A673 (cell line): ENCODE measurements at regions not wholly inside any gene's neighbourhood (a gene's known extent, or its start where the extent isn't known, plus 50 kb on each side); places are given as distances from the start of the nearest gene placed in this dataset.

ENCODE experiments used
- BruUV-seq: library from RNA; stranded (reverse); fragments of 400-500 nt; replicated peaks from 2 replicates; lab custom pipeline; 2021; lab: Mats Ljungman, UMichigan
- CTCF ChIA-PET: fragments of 300-600 bp; sonication (Branson Sonifier 250); formaldehyde crosslinking; loops from one replicate; lab custom pipeline; 2022; ENCODE audit warnings: antibody characterized with exemption; lab: Charles Lee
- POLR2A ChIA-PET: fragments of 300-600 bp; sonication (Branson Sonifier 250); formaldehyde crosslinking; loops from one replicate; lab custom pipeline; 2022; ENCODE audit warnings: antibody characterized with exemption; ENCODE audit not compliant: low non-redundant PET; lab: Charles Lee
- DNase-seq: peaks from one replicate; pipeline ENCODE4 v3.0.0-alpha.2; 2015; ENCODE audit warnings: low spot score
- H3K27ac ChIP-seq: fragments of 200-600 bp; sonication (generic); 2 replicates; pipeline ENCODE4 v1.5.1; 2016; ENCODE audit warnings: mixed run types, low read depth, mild to moderate bottlenecking, mixed read lengths, antibody characterized with exemption, low read length; ENCODE audit not compliant: poor library complexity, severe bottlenecking
- H3K27me3 ChIP-seq: fragments of 200-600 bp; sonication (generic); replicated peaks from 2 replicates; pipeline ENCODE4 v1.6.1; 2017; ENCODE audit warnings: mixed run types, low read depth, mild to moderate bottlenecking, mixed read lengths, antibody characterized with exemption, low read length; ENCODE audit not compliant: insufficient read depth, poor library complexity
- H3K36me3 ChIP-seq: fragments of 200-600 bp; sonication (generic); 2 replicates; pipeline ENCODE4 v1.6.1; 2016; ENCODE audit warnings: mixed run types, mild to moderate bottlenecking, mixed read lengths, antibody characterized with exemption, low read length; ENCODE audit not compliant: insufficient read depth, poor library complexity, severe bottlenecking
- H3K4me1 ChIP-seq: fragments of 200-600 bp; sonication (generic); 2 replicates; pipeline ENCODE4 v1.6.1; 2017; ENCODE audit warnings: mixed run types, mild to moderate bottlenecking, mixed read lengths, antibody characterized with exemption, low read length; ENCODE audit not compliant: insufficient read depth, poor library complexity, severe bottlenecking
- H3K4me3 ChIP-seq: fragments of 200-600 bp; sonication (generic); 2 replicates; pipeline ENCODE4 v1.5.1; 2016; ENCODE audit warnings: low read depth, mixed run types, mild to moderate bottlenecking, mixed read lengths, low read length; ENCODE audit not compliant: poor library complexity, severe bottlenecking
- H3K9me3 ChIP-seq: fragments of 200-600 bp; sonication (generic); 2 replicates; pipeline ENCODE4 v1.6.1; 2016; ENCODE audit warnings: mixed run types, low read depth, mild to moderate bottlenecking, mixed read lengths, antibody characterized with exemption, low read length; ENCODE audit not compliant: poor library complexity, severe bottlenecking
- EZH2 ChIP-seq: fragments of 200-600 bp; sonication (generic); IDR thresholded peaks from 2 replicates; pipeline ENCODE4 v1.6.1; 2017; ENCODE audit warnings: borderline replicate concordance, low read depth, mild to moderate bottlenecking, mixed read lengths, antibody characterized with exemption, low read length; ENCODE audit not compliant: poor library complexity, severe bottlenecking
- intact Hi-C: fragments of 100-400 bp; cut with micrococcal nuclease; formaldehyde crosslinking; loops from one replicate; pipeline ENCODE4 v1.10.0; 2022; ENCODE audit not compliant: unreplicated experiment
- TF ChIP-seq, protein P1 (sequence below): fragments of 300-800, 200-600 bp; sonication (generic); conservative IDR thresholded peaks from 2 replicates; pipeline ENCODE4 v1.5.1; 2017; ENCODE audit warnings: low read depth, mild to moderate bottlenecking, antibody characterized with exemption, low read length, moderate library complexity, mixed read lengths

DNA sequence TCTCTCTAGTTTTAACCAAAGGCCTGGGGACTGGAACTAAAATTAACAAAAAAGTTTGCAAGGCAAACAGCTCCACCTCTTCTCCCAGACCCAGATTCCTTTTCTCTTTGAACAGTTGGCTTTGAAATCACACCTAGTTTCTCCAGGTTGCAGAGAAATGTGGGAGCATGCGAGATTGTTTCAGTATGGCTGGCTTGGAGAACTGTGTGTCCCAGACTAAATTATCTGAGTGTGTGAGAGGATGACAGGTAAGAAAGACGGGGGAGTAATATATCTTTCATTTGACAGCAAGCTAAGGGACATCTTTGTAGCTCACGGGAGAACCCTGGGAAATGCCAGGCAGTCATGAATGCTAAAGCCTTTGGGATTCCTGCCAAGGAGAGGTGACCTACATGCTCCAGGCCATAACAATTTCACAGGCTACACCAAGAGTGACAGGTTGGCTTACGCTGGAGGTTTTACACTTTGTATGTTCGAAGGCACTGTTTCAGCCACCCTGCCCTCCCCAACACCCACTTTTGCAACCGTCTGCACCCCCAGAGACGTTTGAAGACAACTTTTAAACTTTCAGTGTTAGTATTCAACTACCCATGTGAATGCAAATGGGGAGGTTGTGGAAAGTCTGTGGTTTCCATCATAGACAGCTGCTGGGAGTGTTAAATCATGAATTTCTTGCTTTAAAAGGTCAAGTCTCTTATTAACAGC is 109.3 kb upstream of the SNX19 start:
- no peak overlapping the region for H3K27ac ChIP-seq
- no peak for TF ChIP-seq EZH2
- TF ChIP-seq, protein P1, sequence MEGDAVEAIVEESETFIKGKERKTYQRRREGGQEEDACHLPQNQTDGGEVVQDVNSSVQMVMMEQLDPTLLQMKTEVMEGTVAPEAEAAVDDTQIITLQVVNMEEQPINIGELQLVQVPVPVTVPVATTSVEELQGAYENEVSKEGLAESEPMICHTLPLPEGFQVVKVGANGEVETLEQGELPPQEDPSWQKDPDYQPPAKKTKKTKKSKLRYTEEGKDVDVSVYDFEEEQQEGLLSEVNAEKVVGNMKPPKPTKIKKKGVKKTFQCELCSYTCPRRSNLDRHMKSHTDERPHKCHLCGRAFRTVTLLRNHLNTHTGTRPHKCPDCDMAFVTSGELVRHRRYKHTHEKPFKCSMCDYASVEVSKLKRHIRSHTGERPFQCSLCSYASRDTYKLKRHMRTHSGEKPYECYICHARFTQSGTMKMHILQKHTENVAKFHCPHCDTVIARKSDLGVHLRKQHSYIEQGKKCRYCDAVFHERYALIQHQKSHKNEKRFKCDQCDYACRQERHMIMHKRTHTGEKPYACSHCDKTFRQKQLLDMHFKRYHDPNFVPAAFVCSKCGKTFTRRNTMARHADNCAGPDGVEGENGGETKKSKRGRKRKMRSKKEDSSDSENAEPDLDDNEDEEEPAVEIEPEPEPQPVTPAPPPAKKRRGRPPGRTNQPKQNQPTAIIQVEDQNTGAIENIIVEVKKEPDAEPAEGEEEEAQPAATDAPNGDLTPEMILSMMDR = no peak
- H3K36me3 ChIP-seq = no peaks in the 10 kb centered on the region
- intact Hi-C loops = no loop called here
- no peaks in the 10 kb centered on the region for H3K4me1 ChIP-seq
- no peaks in the 10 kb centered on the region for H3K9me3 ChIP-seq
- no TSS peak for BruUV-seq
- no peak overlapping the region for H3K4me3 ChIP-seq
- CTCF ChIA-PET = no interaction called here
- peaks cover 31% of the 10 kb centered on the region for H3K27me3 ChIP-seq
- DNase-seq = no peak
- POLR2A ChIA-PET = no interaction called here

DNA sequence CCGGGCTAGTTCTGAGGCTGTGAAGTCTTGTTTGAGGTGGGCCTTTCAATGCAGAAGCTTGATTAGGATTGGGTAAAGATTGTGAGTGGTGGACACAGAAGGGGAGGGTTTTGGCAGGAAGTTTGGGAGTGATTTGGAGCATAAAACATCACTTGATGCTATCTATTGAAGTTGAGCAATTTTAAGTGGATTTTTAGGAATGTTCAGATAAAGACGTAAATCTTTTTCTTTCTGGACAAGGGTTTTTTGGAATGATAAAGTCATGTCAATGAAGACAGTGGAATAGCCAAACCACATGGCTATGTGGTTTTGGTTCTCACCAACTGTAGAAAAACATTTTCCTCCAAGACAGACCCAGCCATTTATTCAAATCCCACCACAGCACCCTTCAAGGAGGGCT is 111.2 kb upstream of the SNX19 start:
- BruUV-seq = no TSS peak
- intact Hi-C loops = no loop called here
- H3K36me3 ChIP-seq = no peaks in the 10 kb centered on the region
- TF ChIP-seq, protein P1 = no peak
- TF ChIP-seq EZH2 = no peak
- DNase-seq = no peak
- no peak overlapping the region for H3K4me3 ChIP-seq
- ChIA-PET CTCF (no interaction called here), POLR2A (no interaction called here)
- no peaks in the 10 kb centered on the region for H3K4me1 ChIP-seq
- no peak overlapping the region for H3K27ac ChIP-seq
- no peaks in the 10 kb centered on the region for H3K9me3 ChIP-seq
- H3K27me3 ChIP-seq = peaks cover 31% of the 10 kb centered on the region

DNA sequence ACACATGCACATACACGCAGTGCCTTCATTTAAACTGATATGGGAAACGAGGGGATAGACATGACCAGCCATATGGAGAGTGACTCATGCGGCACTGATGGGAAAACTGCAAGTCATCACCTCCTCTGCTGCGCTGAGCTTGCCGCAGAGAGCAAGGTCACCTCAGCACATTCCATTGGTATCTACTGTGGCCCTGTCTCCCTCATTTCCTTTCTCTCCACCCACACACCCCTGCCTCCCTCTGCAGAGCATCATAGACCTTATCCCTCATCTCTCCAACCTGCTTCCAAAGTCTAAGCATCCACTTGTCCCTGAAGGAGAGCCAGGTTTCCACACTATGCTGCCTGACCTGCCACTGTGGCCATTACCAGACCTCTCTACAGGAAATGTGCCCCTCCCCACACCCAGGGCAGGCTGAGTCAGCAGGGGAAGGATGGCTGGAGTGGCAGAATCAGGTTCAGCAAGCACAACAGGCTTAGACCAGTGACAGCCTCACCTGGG is 116.9 kb upstream of the SNX19 start:
- no peak overlapping the region for H3K27ac ChIP-seq
- TF ChIP-seq, protein P1 = no peak
- TF ChIP-seq EZH2 = no peak
- ChIA-PET POLR2A (no interaction called here), CTCF (no interaction called here)
- no TSS peak for BruUV-seq
- no peaks in the 10 kb centered on the region for H3K9me3 ChIP-seq
- H3K4me1 ChIP-seq = no peaks in the 10 kb centered on the region
- no peak for DNase-seq
- intact Hi-C loops = no loop called here
- no peak overlapping the region for H3K4me3 ChIP-seq
- no peaks in the 10 kb centered on the region for H3K36me3 ChIP-seq
- H3K27me3 ChIP-seq = peaks cover 22% of the 10 kb centered on the region
